GM12875 (cell line): ENCODE measurements at regions not wholly inside any gene's neighbourhood (a gene's known extent, or its start where the extent isn't known, plus 50 kb on each side); places are given as distances from the start of the nearest gene placed in this dataset.

ENCODE experiments used
- H3K4me3 ChIP-seq: one replicate; pipeline ENCODE4 v1.5.1; 2011; ENCODE audit warnings: low read depth, low read length, control low read depth
- CTCF ChIP-seq: IDR thresholded peaks from 2 replicates; pipeline ENCODE4 v1.5.1; 2011; ENCODE audit warnings: low read depth, mild to moderate bottlenecking, control low read depth, inconsistent platforms, low read length, moderate library complexity, borderline replicate concordance; ENCODE audit not compliant: insufficient read depth

GRCh38 chr4:166282081-166282770 is 409.2 kb downstream of the TLL1 start:
- no peak overlapping the region for H3K4me3 ChIP-seq
- no peak for TF ChIP-seq CTCF

- no peak overlapping the region for H3K4me3 ChIP-seq
- TF ChIP-seq CTCF: no peak
Measured at GRCh38 chr4:166284221-166284620, 411.2 kb downstream of the TLL1 start.

GRCh38 chr4:166290426-166290825 is 417.4 kb downstream of the TLL1 start:
- TF ChIP-seq CTCF: no peak
- H3K4me3 ChIP-seq: no peak overlapping the region

- TF ChIP-seq CTCF: no peak
- no peak overlapping the region for H3K4me3 ChIP-seq
Measured at GRCh38 chr4:166293556-166293955, 420.5 kb downstream of the TLL1 start.

- TF ChIP-seq CTCF: no peak
- no peak overlapping the region for H3K4me3 ChIP-seq
Measured at GRCh38 chr4:166301266-166301665, 428.2 kb downstream of the TLL1 start.

- H3K4me3 ChIP-seq: no peak overlapping the region
- no peak for TF ChIP-seq CTCF
Measured at GRCh38 chr4:166308647-166309046, 435.6 kb downstream of the TLL1 start.

- H3K4me3 ChIP-seq: no peak overlapping the region
- no peak for TF ChIP-seq CTCF
Measured at GRCh38 chr4:166309286-166309685, 436.2 kb downstream of the TLL1 start.
